ENCODE measurements at regions not wholly inside any gene's neighbourhood (a gene's known extent, or its start where the extent isn't known, plus 50 kb on each side); places are given as distances from the start of the nearest gene placed in this dataset.
"Not testable (repeated sequence)": the region's sequence is repeated elsewhere in the genome, so short reads cannot be mapped to it uniquely, and the experiment has no call there.

DNA sequence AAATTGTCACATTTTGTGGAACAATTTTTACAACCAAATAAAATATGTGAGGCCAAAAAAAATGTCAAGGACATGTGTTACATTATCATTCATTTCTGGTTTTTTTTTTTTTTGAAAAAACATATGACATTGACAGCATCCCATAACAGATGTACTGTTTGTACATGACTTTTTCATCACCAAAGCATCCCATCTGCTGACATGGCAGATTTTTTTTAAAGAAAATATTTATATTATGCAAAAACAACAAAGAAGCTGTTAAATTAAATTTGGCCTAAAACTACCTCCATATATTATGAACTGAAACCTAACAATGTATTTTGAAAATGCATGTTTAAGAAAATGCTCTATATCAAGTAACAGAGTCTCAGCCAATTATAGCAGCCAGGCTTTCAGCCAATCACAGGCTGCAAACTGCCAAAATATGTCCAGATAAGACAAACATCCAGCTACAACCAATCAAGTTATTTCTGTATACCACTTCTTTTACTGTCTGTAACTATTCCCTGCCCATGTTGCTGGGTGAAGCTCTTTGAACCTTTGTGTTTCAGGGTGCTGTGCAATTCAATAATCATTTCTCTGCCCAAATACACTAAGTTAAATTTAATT lies 1111.8 kb downstream of the GRM8 start:
- no peaks in the 10 kb centered on the region for H3K36me3 Mint-ChIP-seq (ENCODE audit: low read depth)
- no peak overlapping the region for H3K27ac Mint-ChIP-seq
- H3K4me1 Mint-ChIP-seq (ENCODE audit: low read depth) = no peaks in the 10 kb centered on the region
- H3K27me3 Mint-ChIP-seq (ENCODE audit: low read depth) = no peaks in the 10 kb centered on the region
- peaks cover 6% of the 10 kb centered on the region for H3K9me3 Mint-ChIP-seq
- H3K4me3 Mint-ChIP-seq = no peak overlapping the region
- no peak for DNase-seq (ENCODE audit: low spot score)

GRCh38 chr7:126119981-126120380 lies 1132.8 kb downstream of the GRM8 start:
- H3K27ac Mint-ChIP-seq = no peak overlapping the region
- no peaks in the 10 kb centered on the region for H3K4me1 Mint-ChIP-seq (ENCODE audit: low read depth)
- H3K36me3 Mint-ChIP-seq (ENCODE audit: low read depth) = no peaks in the 10 kb centered on the region
- peaks cover 35% of the 10 kb centered on the region for H3K9me3 Mint-ChIP-seq
- H3K4me3 Mint-ChIP-seq = no peak overlapping the region
- DNase-seq (ENCODE audit: low spot score) = no peak
- H3K27me3 Mint-ChIP-seq (ENCODE audit: low read depth) = no peaks in the 10 kb centered on the region

GRCh38 chr7:126103582-126103981 lies 1149.2 kb downstream of the GRM8 start:
- Mint-ChIP-seq H3K9me3 (peaks cover 44% of the 10 kb centered on the region), H3K4me1 (ENCODE audit: low read depth) (no peaks in the 10 kb centered on the region), H3K36me3 (ENCODE audit: low read depth) (no peaks in the 10 kb centered on the region), H3K27me3 (ENCODE audit: low read depth) (no peaks in the 10 kb centered on the region), H3K4me3 (no peak overlapping the region), H3K27ac (no peak overlapping the region)
- DNase-seq (ENCODE audit: low spot score) = no peak

DNA sequence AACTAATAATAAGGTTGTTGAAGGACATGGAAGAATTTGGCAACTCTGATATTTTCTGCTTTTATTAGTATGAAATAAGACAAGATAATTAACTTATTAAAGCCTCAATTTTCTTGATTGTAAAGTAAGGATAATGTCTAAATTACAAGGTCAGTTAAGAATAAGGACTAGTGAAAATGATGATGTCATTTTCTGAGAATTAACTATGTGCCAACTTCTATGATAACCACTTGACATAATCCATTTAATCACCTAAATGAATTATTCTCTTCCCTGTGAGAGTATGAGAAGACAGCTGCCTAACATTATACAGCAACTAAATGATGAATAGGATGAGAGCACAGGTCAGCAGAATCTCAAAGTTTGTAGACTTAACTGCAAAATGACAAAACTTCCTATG lies 1153.4 kb upstream of the POT1 start:
- Mint-ChIP-seq H3K9me3 (peaks cover 22% of the 10 kb centered on the region), H3K27ac (no peak overlapping the region), H3K27me3 (ENCODE audit: low read depth) (no peaks in the 10 kb centered on the region), H3K4me3 (no peak overlapping the region), H3K36me3 (ENCODE audit: low read depth) (no peaks in the 10 kb centered on the region), H3K4me1 (ENCODE audit: low read depth) (no peaks in the 10 kb centered on the region)
- DNase-seq (ENCODE audit: low spot score) = no peak

GRCh38 chr7:126079581-126079980 lies 1150.0 kb upstream of the POT1 start:
- no peak overlapping the region for H3K27ac Mint-ChIP-seq
- no peaks in the 10 kb centered on the region for H3K27me3 Mint-ChIP-seq (ENCODE audit: low read depth)
- H3K9me3 Mint-ChIP-seq = peaks cover 9% of the 10 kb centered on the region
- H3K36me3 Mint-ChIP-seq (ENCODE audit: low read depth) = no peaks in the 10 kb centered on the region
- no peak for DNase-seq (ENCODE audit: low spot score)
- no peaks in the 10 kb centered on the region for H3K4me1 Mint-ChIP-seq (ENCODE audit: low read depth)
- H3K4me3 Mint-ChIP-seq = no peak overlapping the region

DNA sequence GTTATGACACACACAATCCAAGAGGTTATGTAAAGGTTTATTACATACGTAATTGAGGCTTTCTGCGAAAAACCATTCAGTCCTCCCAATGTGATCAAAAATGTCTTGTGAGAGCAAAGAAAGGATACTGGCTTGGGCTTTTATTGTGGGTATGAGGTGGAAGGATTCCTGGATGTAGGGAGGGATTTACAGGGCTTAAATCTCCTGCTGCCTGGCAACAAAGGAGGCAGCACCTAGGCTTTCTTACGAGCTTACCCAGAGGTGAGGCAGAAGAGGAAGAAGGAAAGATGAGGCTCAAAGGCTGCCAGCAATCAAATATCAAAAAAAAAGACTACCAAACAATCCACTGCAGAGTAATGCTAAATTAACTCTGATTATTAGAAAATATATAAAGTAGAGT lies 1149.5 kb upstream of the POT1 start:
- no peaks in the 10 kb centered on the region for H3K36me3 Mint-ChIP-seq (ENCODE audit: low read depth)
- no peak overlapping the region for H3K4me3 Mint-ChIP-seq
- DNase-seq (ENCODE audit: low spot score) = no peak
- peaks cover 9% of the 10 kb centered on the region for H3K9me3 Mint-ChIP-seq
- no peak overlapping the region for H3K27ac Mint-ChIP-seq
- no peaks in the 10 kb centered on the region for H3K27me3 Mint-ChIP-seq (ENCODE audit: low read depth)
- H3K4me1 Mint-ChIP-seq (ENCODE audit: low read depth) = no peaks in the 10 kb centered on the region

DNA sequence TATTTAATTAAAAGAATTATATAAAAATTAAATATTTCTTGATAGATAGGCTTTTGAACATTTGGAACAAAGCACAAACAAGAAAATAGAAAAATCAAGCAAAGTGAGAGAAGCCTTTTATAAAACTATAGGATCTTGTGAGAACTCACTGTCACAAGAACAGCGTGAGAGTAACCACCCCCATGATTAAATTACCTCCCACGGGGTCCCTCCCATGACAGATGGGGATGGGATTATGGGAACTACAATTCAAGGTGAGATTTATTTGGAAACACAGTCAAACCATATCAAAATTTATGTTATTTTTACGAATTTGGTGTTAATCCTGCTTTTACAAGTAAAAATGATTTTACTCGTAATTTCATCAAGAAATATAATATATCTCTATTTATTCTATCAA lies 1136.1 kb upstream of the POT1 start:
- Mint-ChIP-seq H3K4me3 (no peak overlapping the region), H3K36me3 (ENCODE audit: low read depth) (no peaks in the 10 kb centered on the region), H3K9me3 (peaks cover 24% of the 10 kb centered on the region), H3K27ac (no peak overlapping the region), H3K27me3 (ENCODE audit: low read depth) (no peaks in the 10 kb centered on the region), H3K4me1 (ENCODE audit: low read depth) (no peaks in the 10 kb centered on the region)
- no peak for DNase-seq (ENCODE audit: low spot score)

DNA sequence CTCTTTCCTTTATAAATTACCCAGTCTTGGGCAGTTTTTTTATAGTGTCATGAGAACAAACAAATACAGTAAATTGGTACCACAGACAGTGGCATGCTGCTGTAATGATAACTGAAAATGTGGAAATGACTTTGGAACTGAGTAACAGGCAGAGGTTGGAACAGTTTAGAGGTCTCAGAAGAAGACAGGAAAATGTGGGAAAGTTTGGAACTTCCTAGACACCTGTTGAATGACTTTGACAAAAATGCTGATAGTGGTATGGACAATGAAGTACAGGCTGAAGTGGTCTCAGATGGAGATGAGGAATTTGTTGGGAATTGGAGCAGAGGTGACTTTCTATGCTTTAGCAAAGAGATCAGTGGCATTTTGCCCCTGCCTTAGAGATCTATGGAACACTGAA lies 1128.4 kb upstream of the POT1 start:
- no peak overlapping the region for H3K4me3 Mint-ChIP-seq
- H3K27ac Mint-ChIP-seq = no peak overlapping the region
- no peaks in the 10 kb centered on the region for H3K4me1 Mint-ChIP-seq (ENCODE audit: low read depth)
- peaks cover 41% of the 10 kb centered on the region for H3K9me3 Mint-ChIP-seq
- no peak for DNase-seq (ENCODE audit: low spot score)
- H3K27me3 Mint-ChIP-seq (ENCODE audit: low read depth) = no peaks in the 10 kb centered on the region
- H3K36me3 Mint-ChIP-seq (ENCODE audit: low read depth) = no peaks in the 10 kb centered on the region

DNA sequence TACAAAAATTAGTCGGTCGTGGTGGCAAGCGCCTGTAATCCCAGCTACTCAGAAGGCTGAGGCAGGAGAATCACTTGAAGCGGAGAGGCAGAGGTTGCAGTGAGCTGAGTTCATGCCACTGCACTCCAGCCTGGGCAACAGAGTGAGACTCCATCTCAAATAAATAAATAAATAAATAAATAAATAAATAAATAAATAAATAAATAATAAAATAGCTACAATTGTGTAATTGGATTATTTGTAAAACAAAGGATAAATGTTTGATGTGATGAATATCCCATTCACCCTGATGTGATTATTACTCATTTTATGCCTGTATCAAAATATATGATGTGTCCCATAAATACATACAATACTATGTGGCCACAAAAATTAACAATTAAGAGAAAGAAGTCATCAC lies 1127.0 kb upstream of the POT1 start:
- H3K27me3 Mint-ChIP-seq (ENCODE audit: low read depth) = not testable (repeated sequence)

GRCh38 chr7:126052229-126052628 lies 1122.6 kb upstream of the POT1 start:
- H3K27me3 Mint-ChIP-seq (ENCODE audit: low read depth) = no peaks in the 10 kb centered on the region
- no peak overlapping the region for H3K4me3 Mint-ChIP-seq
- no peaks in the 10 kb centered on the region for H3K36me3 Mint-ChIP-seq (ENCODE audit: low read depth)
- no peak overlapping the region for H3K27ac Mint-ChIP-seq
- no peak for DNase-seq (ENCODE audit: low spot score)
- peaks cover 27% of the 10 kb centered on the region for H3K9me3 Mint-ChIP-seq
- no peaks in the 10 kb centered on the region for H3K4me1 Mint-ChIP-seq (ENCODE audit: low read depth)

More for the DNA sequence above, 1127.0 kb upstream of the POT1 start:
- H3K27ac Mint-ChIP-seq; H3K4me1 Mint-ChIP-seq (ENCODE audit: low read depth); DNase-seq (ENCODE audit: low spot score); H3K4me3 Mint-ChIP-seq; H3K36me3 Mint-ChIP-seq (ENCODE audit: low read depth): not testable (repeated sequence)
- H3K9me3 Mint-ChIP-seq = peaks cover 46% of the 10 kb centered on the region

DNA sequence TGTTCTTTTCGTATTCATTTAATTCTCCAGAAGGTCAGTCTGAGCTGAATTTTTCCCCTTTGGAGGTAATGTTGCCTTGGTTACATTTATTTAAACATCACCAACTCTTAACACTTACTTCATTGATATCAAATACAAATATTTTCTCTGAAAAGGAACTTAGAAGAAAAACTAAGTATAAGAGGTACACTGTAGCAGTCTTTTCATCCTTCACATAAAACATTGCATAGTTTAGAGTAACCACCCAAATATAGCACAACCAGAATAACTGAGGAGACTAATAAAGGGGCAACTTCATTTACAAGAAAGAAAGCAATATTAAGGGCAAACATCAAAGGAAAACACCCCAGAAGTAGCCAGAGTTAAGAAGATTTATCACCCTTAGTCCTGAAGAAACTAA lies 1115.0 kb upstream of the POT1 start:
- no peaks in the 10 kb centered on the region for H3K4me1 Mint-ChIP-seq (ENCODE audit: low read depth)
- H3K27me3 Mint-ChIP-seq (ENCODE audit: low read depth) = no peaks in the 10 kb centered on the region
- no peak overlapping the region for H3K27ac Mint-ChIP-seq
- H3K4me3 Mint-ChIP-seq = no peak overlapping the region
- DNase-seq (ENCODE audit: low spot score) = no peak
- peaks cover 7% of the 10 kb centered on the region for H3K9me3 Mint-ChIP-seq
- no peaks in the 10 kb centered on the region for H3K36me3 Mint-ChIP-seq (ENCODE audit: low read depth)

- Mint-ChIP-seq H3K27me3 (ENCODE audit: low read depth) (no peaks in the 10 kb centered on the region), H3K27ac (no peak overlapping the region), H3K4me3 (no peak overlapping the region), H3K9me3 (no peaks in the 10 kb centered on the region), H3K36me3 (ENCODE audit: low read depth) (no peaks in the 10 kb centered on the region), H3K4me1 (ENCODE audit: low read depth) (no peaks in the 10 kb centered on the region)
- DNase-seq (ENCODE audit: low spot score) = no peak
Observed at GRCh38 chr7:126041472-126041871, 1111.8 kb upstream of the POT1 start.

DNA sequence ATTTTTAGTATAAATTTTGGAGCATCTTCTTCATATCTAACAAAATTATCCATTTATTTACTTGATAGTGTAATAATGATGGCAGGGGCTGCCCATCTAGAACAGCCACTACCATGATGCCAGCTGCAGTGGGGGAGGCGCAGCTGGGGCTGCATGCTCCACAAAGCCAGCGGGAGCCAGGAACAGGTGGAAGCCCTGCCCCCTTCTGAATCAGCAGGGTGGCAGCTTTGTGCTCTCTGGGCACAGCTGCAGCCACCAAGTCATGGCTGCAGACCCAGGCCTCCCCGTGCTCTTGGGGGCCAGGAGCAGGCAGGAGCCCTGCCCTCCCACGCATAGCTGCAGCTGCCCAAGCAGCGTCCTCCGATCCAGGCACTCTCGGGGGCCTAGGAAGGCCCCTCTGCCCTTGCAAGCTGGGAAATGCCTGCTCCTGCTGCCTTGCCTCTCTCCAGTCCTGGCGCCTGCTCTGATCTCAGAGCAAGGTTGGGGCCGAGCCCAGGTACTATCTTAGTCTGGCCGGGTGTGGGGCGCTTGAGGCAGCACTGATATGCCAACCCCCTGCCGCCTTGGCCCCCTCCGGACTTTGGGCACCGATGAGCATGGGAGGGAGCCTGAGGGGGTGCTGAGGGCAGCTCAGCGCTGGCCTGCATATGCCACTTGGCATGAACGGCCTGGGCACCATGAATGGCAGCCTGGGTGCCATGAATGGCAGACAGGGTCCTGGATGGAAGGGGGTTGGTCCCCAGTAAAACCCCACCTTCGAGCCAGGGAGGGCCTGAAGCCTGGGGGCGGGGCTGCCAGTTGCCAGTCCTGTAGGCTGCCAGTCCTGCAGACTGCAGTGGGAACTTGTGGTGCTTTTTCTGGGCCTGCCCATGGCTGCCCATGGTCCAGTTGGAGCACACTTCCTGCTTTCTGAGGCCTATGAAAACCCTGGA lies 1110.8 kb upstream of the POT1 start:
- Mint-ChIP-seq H3K27me3 (ENCODE audit: low read depth) (no peaks in the 10 kb centered on the region), H3K36me3 (ENCODE audit: low read depth) (no peaks in the 10 kb centered on the region), H3K27ac (no peak overlapping the region), H3K9me3 (no peaks in the 10 kb centered on the region), H3K4me3 (no peak overlapping the region), H3K4me1 (ENCODE audit: low read depth) (no peaks in the 10 kb centered on the region)
- no peak for DNase-seq (ENCODE audit: low spot score)

GRCh38 chr7:126026421-126027088 lies 1096.9 kb upstream of the POT1 start:
- Mint-ChIP-seq H3K36me3 (ENCODE audit: low read depth) (no peaks in the 10 kb centered on the region), H3K4me1 (ENCODE audit: low read depth) (no peaks in the 10 kb centered on the region), H3K4me3 (no peak overlapping the region), H3K27me3 (ENCODE audit: low read depth) (no peaks in the 10 kb centered on the region), H3K27ac (no peak overlapping the region), H3K9me3 (peaks cover 9% of the 10 kb centered on the region)
- DNase-seq (ENCODE audit: low spot score) = no peak

All from T-helper 2 cell treated with Interferon-gamma antibody and Interleukin-4, amounts not matched to agents 5 μg/mL and 100 μg/mL, for 36 hours (primary cell).